Iris pigment epithelial cell (primary cell): ENCODE measurements at regions not wholly inside any gene's neighbourhood (a gene's known extent, or its start where the extent isn't known, plus 50 kb on each side); places are given as distances from the start of the nearest gene placed in this dataset.

Source experiments
- DNase-seq: peaks from one replicate; pipeline ENCODE4 v3.0.0-alpha.2; 2011; ENCODE audit warnings: low read depth

GRCh38 chr12:24044941-24045703, 95.7 kb upstream of the SOX5 start:
- DNase-seq: peak; percentile 6

- DNase-seq: peak; percentile 30
Measured at GRCh38 chr12:24042651-24043050, 93.2 kb upstream of the SOX5 start.

GRCh38 chr12:24039113-24039525, 89.6 kb upstream of the SOX5 start:
- DNase-seq: peak; percentile 99

GRCh38 chr12:24038211-24038997, 88.9 kb upstream of the SOX5 start:
- DNase-seq: peak; percentile 26

- no peak for DNase-seq
Measured at GRCh38 chr12:24036438-24037216, 87.2 kb upstream of the SOX5 start.

- DNase-seq: no peak
Measured at GRCh38 chr12:24034894-24035293, 85.4 kb upstream of the SOX5 start.

- DNase-seq: peak; percentile 22
Measured at GRCh38 chr12:24034160-24034559, 84.7 kb upstream of the SOX5 start.

GRCh38 chr12:24027352-24027751, 77.9 kb upstream of the SOX5 start:
- no peak for DNase-seq

- DNase-seq: peak; percentile 53
Measured at GRCh38 chr12:24025153-24025798, 75.8 kb upstream of the SOX5 start.

- no peak for DNase-seq
Measured at GRCh38 chr12:24023081-24023480, 73.6 kb upstream of the SOX5 start.

GRCh38 chr12:24021164-24021502, 71.7 kb upstream of the SOX5 start:
- no peak for DNase-seq

GRCh38 chr12:24020397-24021163, 71.1 kb upstream of the SOX5 start:
- DNase-seq: no peak

GRCh38 chr12:24015833-24016160, 66.3 kb upstream of the SOX5 start:
- no peak for DNase-seq

GRCh38 chr12:24014915-24015832, 65.7 kb upstream of the SOX5 start:
- no peak for DNase-seq

- no peak for DNase-seq
Measured at GRCh38 chr12:24014240-24014639, 64.8 kb upstream of the SOX5 start.

- peak; percentile 28 for DNase-seq
Measured at GRCh38 chr12:24012528-24012927, 63.1 kb upstream of the SOX5 start.

GRCh38 chr12:24011927-24012507, 62.5 kb upstream of the SOX5 start:
- no peak for DNase-seq

- no peak for DNase-seq
Measured at GRCh38 chr12:24008166-24008565, 58.7 kb upstream of the SOX5 start.
